COLO668 (cell line): ENCODE measurements at regions not wholly inside any gene's neighbourhood (a gene's known extent, or its start where the extent isn't known, plus 50 kb on each side); places are given as distances from the start of the nearest gene placed in this dataset.

Experiments used
- DNase-seq: peaks from one replicate; lab custom pipeline; 2025; ENCODE audit not compliant: unreplicated experiment; lab: John Stamatoyannopoulos, UW

DNA sequence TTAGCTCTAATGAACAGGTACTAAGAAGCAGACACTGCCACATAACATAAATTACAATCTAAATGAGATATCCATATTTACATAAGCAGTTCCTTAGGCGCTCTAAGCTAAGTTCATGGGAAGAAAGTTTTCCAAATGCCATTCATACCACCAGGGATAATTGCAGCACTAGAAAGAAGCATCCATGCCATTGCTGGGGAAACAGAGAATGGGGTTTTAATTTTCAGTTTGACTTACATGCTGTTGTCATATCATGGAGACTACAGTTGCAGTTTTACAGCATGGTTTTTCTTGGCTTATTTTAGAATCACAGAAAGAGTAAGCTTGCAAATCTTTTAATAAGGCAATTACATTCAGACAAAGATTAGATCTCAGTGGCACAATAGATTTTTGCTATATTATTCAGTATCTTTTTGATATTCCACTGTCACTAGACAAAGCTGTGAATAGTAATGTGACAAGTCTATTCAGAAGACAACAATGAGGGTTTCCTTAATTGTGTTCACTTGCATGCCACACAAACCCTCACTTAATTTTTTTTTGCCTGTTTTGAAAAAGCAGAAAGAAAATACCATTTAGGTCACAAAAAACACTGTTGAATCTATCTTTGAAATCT, 108.4 kb upstream of the ELAVL2 start:
- no peak for DNase-seq

GRCh38 chr9:23933348-23933747, 107.3 kb upstream of the ELAVL2 start:
- DNase-seq, result no peak

DNA sequence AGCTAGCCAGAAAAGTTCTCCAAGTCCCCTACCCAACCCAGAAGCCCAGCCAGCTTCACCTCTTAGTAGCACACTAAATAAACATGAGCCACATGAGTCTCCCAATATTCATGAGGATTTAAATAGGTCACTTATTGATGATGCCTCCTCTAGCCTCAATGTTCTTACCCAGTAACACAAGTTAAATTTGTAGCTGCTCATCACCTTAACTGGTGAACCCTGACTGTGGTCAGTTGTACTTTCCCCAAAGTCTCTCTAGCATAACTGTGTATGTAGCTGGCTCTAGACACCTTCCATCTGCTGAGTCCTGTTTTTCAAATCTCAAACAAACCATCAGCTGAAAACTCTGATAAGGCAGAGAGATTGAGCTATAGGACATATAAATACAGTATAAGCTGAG, 100.3 kb upstream of the ELAVL2 start:
- no peak for DNase-seq

GRCh38 chr9:23914431-23915003, 88.5 kb upstream of the ELAVL2 start:
- no peak for DNase-seq

DNA sequence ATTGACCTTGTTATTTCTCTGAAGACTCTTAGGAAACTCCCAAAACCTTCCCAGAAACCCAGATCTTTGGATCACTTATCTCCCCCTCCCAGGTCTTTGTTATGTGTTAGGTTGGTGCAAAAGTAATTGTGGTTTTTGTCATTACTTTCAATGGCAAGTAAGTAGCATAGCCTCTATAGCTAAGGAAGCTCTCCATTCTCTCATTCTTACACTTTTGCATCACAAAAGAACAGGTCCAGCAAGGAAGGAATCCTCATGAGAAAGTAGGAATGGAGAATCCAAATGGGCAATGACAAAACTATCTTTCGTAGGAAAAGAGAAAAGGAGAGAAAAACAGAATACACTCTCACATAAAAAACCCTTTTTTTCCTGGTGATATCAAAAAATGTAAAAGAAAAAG, 81.3 kb upstream of the ELAVL2 start:
- DNase-seq, result no peak

- DNase-seq, result no peak
Observed at GRCh38 chr9:23887781-23888180, 61.7 kb upstream of the ELAVL2 start.
